A673 (cell line): ENCODE measurements at regions not wholly inside any gene's neighbourhood (a gene's known extent, or its start where the extent isn't known, plus 50 kb on each side); places are given as distances from the start of the nearest gene placed in this dataset.

Source experiments
- BruUV-seq: library from RNA; stranded (reverse); fragments of 400-500 nt; replicated peaks from 2 replicates; lab custom pipeline; 2021; lab: Mats Ljungman, UMichigan
- CTCF ChIA-PET: fragments of 300-600 bp; sonication (Branson Sonifier 250); formaldehyde crosslinking; loops from one replicate; lab custom pipeline; 2022; ENCODE audit warnings: antibody characterized with exemption; lab: Charles Lee
- POLR2A ChIA-PET: fragments of 300-600 bp; sonication (Branson Sonifier 250); formaldehyde crosslinking; loops from one replicate; lab custom pipeline; 2022; ENCODE audit warnings: antibody characterized with exemption; ENCODE audit not compliant: low non-redundant PET; lab: Charles Lee
- DNase-seq: peaks from one replicate; pipeline ENCODE4 v3.0.0-alpha.2; 2015; ENCODE audit warnings: low spot score
- H3K27ac ChIP-seq: fragments of 200-600 bp; sonication (generic); 2 replicates; pipeline ENCODE4 v1.5.1; 2016; ENCODE audit warnings: mixed run types, low read depth, mild to moderate bottlenecking, mixed read lengths, antibody characterized with exemption, low read length; ENCODE audit not compliant: poor library complexity, severe bottlenecking
- H3K27me3 ChIP-seq: fragments of 200-600 bp; sonication (generic); replicated peaks from 2 replicates; pipeline ENCODE4 v1.6.1; 2017; ENCODE audit warnings: mixed run types, low read depth, mild to moderate bottlenecking, mixed read lengths, antibody characterized with exemption, low read length; ENCODE audit not compliant: insufficient read depth, poor library complexity
- H3K36me3 ChIP-seq: fragments of 200-600 bp; sonication (generic); 2 replicates; pipeline ENCODE4 v1.6.1; 2016; ENCODE audit warnings: mixed run types, mild to moderate bottlenecking, mixed read lengths, antibody characterized with exemption, low read length; ENCODE audit not compliant: insufficient read depth, poor library complexity, severe bottlenecking
- H3K4me1 ChIP-seq: fragments of 200-600 bp; sonication (generic); 2 replicates; pipeline ENCODE4 v1.6.1; 2017; ENCODE audit warnings: mixed run types, mild to moderate bottlenecking, mixed read lengths, antibody characterized with exemption, low read length; ENCODE audit not compliant: insufficient read depth, poor library complexity, severe bottlenecking
- H3K4me3 ChIP-seq: fragments of 200-600 bp; sonication (generic); 2 replicates; pipeline ENCODE4 v1.5.1; 2016; ENCODE audit warnings: low read depth, mixed run types, mild to moderate bottlenecking, mixed read lengths, low read length; ENCODE audit not compliant: poor library complexity, severe bottlenecking
- H3K9me3 ChIP-seq: fragments of 200-600 bp; sonication (generic); 2 replicates; pipeline ENCODE4 v1.6.1; 2016; ENCODE audit warnings: mixed run types, low read depth, mild to moderate bottlenecking, mixed read lengths, antibody characterized with exemption, low read length; ENCODE audit not compliant: poor library complexity, severe bottlenecking
- CTCF ChIP-seq: fragments of 300-800, 200-600 bp; sonication (generic); conservative IDR thresholded peaks from 2 replicates; pipeline ENCODE4 v1.5.1; 2017; ENCODE audit warnings: low read depth, mild to moderate bottlenecking, antibody characterized with exemption, low read length, moderate library complexity, mixed read lengths
- EZH2 ChIP-seq: fragments of 200-600 bp; sonication (generic); IDR thresholded peaks from 2 replicates; pipeline ENCODE4 v1.6.1; 2017; ENCODE audit warnings: borderline replicate concordance, low read depth, mild to moderate bottlenecking, mixed read lengths, antibody characterized with exemption, low read length; ENCODE audit not compliant: poor library complexity, severe bottlenecking
- intact Hi-C: fragments of 100-400 bp; cut with micrococcal nuclease; formaldehyde crosslinking; loops from one replicate; pipeline ENCODE4 v1.10.0; 2022; ENCODE audit not compliant: unreplicated experiment

- BruUV-seq, result no TSS peak
- DNase-seq, result no peak
- Histone ChIP-seq H3K36me3 (no peaks in the 10 kb centered on the region), H3K4me1 (no peaks in the 10 kb centered on the region), H3K9me3 (no peaks in the 10 kb centered on the region), H3K4me3 (no peak overlapping the region), H3K27me3 (no peaks in the 10 kb centered on the region), H3K27ac (no peak overlapping the region)
- CTCF ChIA-PET, result no interaction called here
- TF ChIP-seq CTCF (no peak), EZH2 (no peak)
- POLR2A ChIA-PET, result no interaction called here
- intact Hi-C loops, result no loop called here
These were observed 371.2 kb upstream of the PLXNA2 start for GRCh38 chr1:208615371-208615770.

- peaks cover 3% of the 10 kb centered on the region for H3K9me3 ChIP-seq
These were observed 372.6 kb upstream of the PLXNA2 start for GRCh38 chr1:208616776-208617175.

GRCh38 chr1:208628022-208628914 is 384.1 kb upstream of the PLXNA2 start:
- H3K4me3 ChIP-seq, result no peak overlapping the region
- BruUV-seq, result no TSS peak
- H3K4me1 ChIP-seq, result no peaks in the 10 kb centered on the region
- no peak overlapping the region for H3K27ac ChIP-seq
- H3K36me3 ChIP-seq, result no peaks in the 10 kb centered on the region
- H3K9me3 ChIP-seq, result no peaks in the 10 kb centered on the region
- intact Hi-C loops, result no loop called here
- no peak for DNase-seq
- H3K27me3 ChIP-seq, result peaks cover 19% of the 10 kb centered on the region
- ChIA-PET CTCF (no interaction called here), POLR2A (no interaction called here)
- TF ChIP-seq CTCF, result no peak
- no peak for TF ChIP-seq EZH2

More at GRCh38 chr1:208616776-208617175, 372.6 kb upstream of the PLXNA2 start:
- Histone ChIP-seq H3K4me3 (no peak overlapping the region), H3K27ac (no peak overlapping the region), H3K4me1 (no peaks in the 10 kb centered on the region), H3K27me3 (no peaks in the 10 kb centered on the region), H3K36me3 (no peaks in the 10 kb centered on the region)
- ChIA-PET CTCF (no interaction called here), POLR2A (no interaction called here)
- no peak for DNase-seq
- no TSS peak for BruUV-seq
- TF ChIP-seq CTCF (no peak), EZH2 (no peak)
- intact Hi-C loops, result no loop called here
